Panc1 (cell line): ENCODE measurements at regions not wholly inside any gene's neighbourhood (a gene's known extent, or its start where the extent isn't known, plus 50 kb on each side); places are given as distances from the start of the nearest gene placed in this dataset.

Experiments
- ATAC-seq: fragments of 200-7000 bp; cut with Tn5 transposase; 2 replicates; pipeline ENCODE4 v1.9.1; 2020; ENCODE audit warnings: mild to moderate bottlenecking, moderate library complexity
- BruUV-seq: library from RNA; stranded (reverse); fragments of 400-500 nt; replicated peaks from 2 replicates; lab custom pipeline; 2021; lab: Mats Ljungman, UMichigan
- CTCF ChIA-PET: fragments of 300-600 bp; sonication (Branson Sonifier 250); formaldehyde crosslinking; loops from one replicate; lab custom pipeline; 2022; ENCODE audit warnings: antibody characterized with exemption; lab: Charles Lee
- POLR2A ChIA-PET: fragments of 300-600 bp; sonication (Branson Sonifier 250); formaldehyde crosslinking; loops from one replicate; lab custom pipeline; 2022; ENCODE audit warnings: antibody characterized with exemption; lab: Charles Lee
- DNase-seq: peaks from one replicate; pipeline ENCODE4 v3.0.0-alpha.2; 2010; ENCODE audit warnings: low read depth, low spot score
- H3K27ac ChIP-seq: 2 replicates; pipeline ENCODE4 v1.5.1; 2011; ENCODE audit warnings: mild to moderate bottlenecking, low read length, inconsistent platforms
- H3K27me3 ChIP-seq: fragments of 200-500 bp; sonication (Bioruptor generic); 2 replicates; pipeline ENCODE4 v1.6.0; 2014; ENCODE audit warnings: low read length, inconsistent platforms; ENCODE audit not compliant: control insufficient read depth, insufficient read depth
- H3K36me3 ChIP-seq: fragments of 200-500 bp; sonication (Bioruptor generic); 2 replicates; pipeline ENCODE4 v1.5.1; 2014; ENCODE audit warnings: inconsistent platforms, mild to moderate bottlenecking, low read length, moderate library complexity; ENCODE audit not compliant: control insufficient read depth, insufficient read depth
- H3K4me1 ChIP-seq: 2 replicates; pipeline ENCODE4 v1.5.1; 2011; ENCODE audit warnings: inconsistent platforms, mild to moderate bottlenecking, low read length, moderate library complexity; ENCODE audit not compliant: control insufficient read depth, insufficient read depth
- H3K4me3 ChIP-seq, 2 experiments: 2 replicates each; pipeline ENCODE4 v1.5.1; 2011 to 2012; ENCODE audit warnings: low read depth in 2 of 2, low read length in 2 of 2, mild to moderate bottlenecking in 2 of 2, inconsistent platforms in 1 of 2, moderate library complexity in 1 of 2
- H3K9me3 ChIP-seq: fragments of 200-500 bp; sonication (Bioruptor generic); 2 replicates; pipeline ENCODE4 v1.5.1; 2014; ENCODE audit warnings: low read depth, mild to moderate bottlenecking, inconsistent platforms, low read length, moderate library complexity; ENCODE audit not compliant: control insufficient read depth, insufficient read depth
- POLR2AphosphoS5 ChIP-seq: IDR thresholded peaks from 2 replicates; pipeline ENCODE4 v1.6.1; 2012; ENCODE audit warnings: mild to moderate bottlenecking, low read depth, low read length, moderate library complexity
- REST ChIP-seq, 2 experiments: IDR thresholded peaks; 2 replicates each; pipeline ENCODE4 v1.6.1; 2011 to 2012; ENCODE audit warnings: low read depth in 2 of 2, control low read depth in 1 of 2, low read length in 1 of 2, mild to moderate bottlenecking in 1 of 2, moderate library complexity in 1 of 2; ENCODE audit not compliant: insufficient read depth in 1 of 2
- SIN3A ChIP-seq: IDR thresholded peaks from 2 replicates; pipeline ENCODE4 v1.6.1; 2012; ENCODE audit warnings: low read depth, mild to moderate bottlenecking, low read length, moderate library complexity, borderline replicate concordance; ENCODE audit not compliant: insufficient read depth
- TCF7L2 ChIP-seq: IDR thresholded peaks from 2 replicates; pipeline ENCODE4 v1.6.1; 2011; ENCODE audit warnings: mild to moderate bottlenecking, low read depth, low read length, inconsistent platforms
- in situ Hi-C: cut with HindIII; loops from 2 replicates; pipeline ENCODE4 v1.10.0; 2016; ENCODE audit warnings: low sequenced_read_pairs, low pct_unique_long_range_greater_than_20kb
- intact Hi-C: fragments of 100-400 bp; cut with micrococcal nuclease; formaldehyde crosslinking; loops from one replicate; pipeline ENCODE4 v1.10.0; 2022; ENCODE audit not compliant: unreplicated experiment
- TF ChIP-seq, protein P1 (sequence below): fragments of 450-650 bp; IDR thresholded peaks from 2 replicates; pipeline ENCODE4 v1.5.1; 2017; ENCODE audit warnings: mild to moderate bottlenecking

GRCh38 chr6:19705606-19706005 lies 131.6 kb upstream of the ID4 start:
- H3K27ac ChIP-seq, result no peak overlapping the region
- H3K27me3 ChIP-seq, result no peaks in the 10 kb centered on the region
- ATAC-seq (no peak), DNase-seq (no peak)
- ChIA-PET POLR2A (no interaction called here), CTCF (no interaction called here)
- no TSS peak for BruUV-seq
- in situ Hi-C loops, result no loop called here
- TF ChIP-seq TCF7L2, result no peak
- TF ChIP-seq SIN3A, result no peak
- TF ChIP-seq POLR2AphosphoS5, result no peak
- TF ChIP-seq REST (IDR thresholded peaks at IDR 0.05; ENCODE audit: insufficient read depth in 1 of 2, low read depth in 2 of 2, low read length in 1 of 2), result no peak
- TF ChIP-seq, protein P1, sequence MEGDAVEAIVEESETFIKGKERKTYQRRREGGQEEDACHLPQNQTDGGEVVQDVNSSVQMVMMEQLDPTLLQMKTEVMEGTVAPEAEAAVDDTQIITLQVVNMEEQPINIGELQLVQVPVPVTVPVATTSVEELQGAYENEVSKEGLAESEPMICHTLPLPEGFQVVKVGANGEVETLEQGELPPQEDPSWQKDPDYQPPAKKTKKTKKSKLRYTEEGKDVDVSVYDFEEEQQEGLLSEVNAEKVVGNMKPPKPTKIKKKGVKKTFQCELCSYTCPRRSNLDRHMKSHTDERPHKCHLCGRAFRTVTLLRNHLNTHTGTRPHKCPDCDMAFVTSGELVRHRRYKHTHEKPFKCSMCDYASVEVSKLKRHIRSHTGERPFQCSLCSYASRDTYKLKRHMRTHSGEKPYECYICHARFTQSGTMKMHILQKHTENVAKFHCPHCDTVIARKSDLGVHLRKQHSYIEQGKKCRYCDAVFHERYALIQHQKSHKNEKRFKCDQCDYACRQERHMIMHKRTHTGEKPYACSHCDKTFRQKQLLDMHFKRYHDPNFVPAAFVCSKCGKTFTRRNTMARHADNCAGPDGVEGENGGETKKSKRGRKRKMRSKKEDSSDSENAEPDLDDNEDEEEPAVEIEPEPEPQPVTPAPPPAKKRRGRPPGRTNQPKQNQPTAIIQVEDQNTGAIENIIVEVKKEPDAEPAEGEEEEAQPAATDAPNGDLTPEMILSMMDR, result no peak
- H3K9me3 ChIP-seq, result no peaks in the 10 kb centered on the region
- no peaks in the 10 kb centered on the region for H3K4me1 ChIP-seq
- intact Hi-C loops, result no loop called here
- no peak overlapping the region for H3K4me3 ChIP-seq
- no peaks in the 10 kb centered on the region for H3K36me3 ChIP-seq

- POLR2A ChIA-PET, result no interaction called here
These were observed 125.0 kb upstream of the ID4 start for GRCh38 chr6:19712012-19712688.

More at GRCh38 chr6:19712012-19712688, 125.0 kb upstream of the ID4 start:
- no TSS peak for BruUV-seq
- Histone ChIP-seq H3K4me1 (no peaks in the 10 kb centered on the region), H3K36me3 (no peaks in the 10 kb centered on the region), H3K9me3 (no peaks in the 10 kb centered on the region), H3K4me3 (no peak overlapping the region), H3K27ac (no peak overlapping the region), H3K27me3 (no peaks in the 10 kb centered on the region)
- DNase-seq (no peak), ATAC-seq (no peak)
- in situ Hi-C loops, result no loop called here
- CTCF ChIA-PET, result no interaction called here
- TF ChIP-seq, protein P1, result no peak; the same call in 1 of the 2 replicates
- TF ChIP-seq REST (IDR thresholded peaks at IDR 0.05; ENCODE audit: insufficient read depth in 1 of 2, low read depth in 2 of 2, low read length in 1 of 2) (no peak), POLR2AphosphoS5 (no peak), SIN3A (no peak), TCF7L2 (no peak)
- intact Hi-C loops, result no loop called here
